ENCODE measurements at regions not wholly inside any gene's neighbourhood (a gene's known extent, or its start where the extent isn't known, plus 50 kb on each side); places are given as distances from the start of the nearest gene placed in this dataset.
"Not testable (repeated sequence)": the region's sequence is repeated elsewhere in the genome, so short reads cannot be mapped to it uniquely, and the experiment has no call there.

DNA sequence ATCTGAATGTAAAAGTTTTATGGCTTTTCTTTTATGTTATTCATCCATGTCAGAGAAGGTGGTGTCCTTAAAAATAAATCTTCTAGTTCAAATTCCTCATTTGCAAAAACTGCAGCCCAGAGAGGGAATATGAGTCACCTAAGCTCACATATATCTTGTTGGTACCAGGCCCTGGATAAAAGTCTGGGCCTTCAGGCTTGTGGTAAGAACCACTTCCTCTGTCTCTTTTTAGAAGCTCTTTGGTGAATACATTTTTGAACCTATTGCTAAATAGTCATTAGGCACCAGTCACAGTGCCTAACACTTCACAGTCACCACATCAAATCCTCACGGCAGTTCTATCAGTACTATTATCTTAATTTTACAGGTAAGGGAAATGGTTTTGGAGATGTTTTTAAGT lies 199.2 kb downstream of the KCNS3 start:
- no peak for DNase-seq (ENCODE audit: low read depth)

DNA sequence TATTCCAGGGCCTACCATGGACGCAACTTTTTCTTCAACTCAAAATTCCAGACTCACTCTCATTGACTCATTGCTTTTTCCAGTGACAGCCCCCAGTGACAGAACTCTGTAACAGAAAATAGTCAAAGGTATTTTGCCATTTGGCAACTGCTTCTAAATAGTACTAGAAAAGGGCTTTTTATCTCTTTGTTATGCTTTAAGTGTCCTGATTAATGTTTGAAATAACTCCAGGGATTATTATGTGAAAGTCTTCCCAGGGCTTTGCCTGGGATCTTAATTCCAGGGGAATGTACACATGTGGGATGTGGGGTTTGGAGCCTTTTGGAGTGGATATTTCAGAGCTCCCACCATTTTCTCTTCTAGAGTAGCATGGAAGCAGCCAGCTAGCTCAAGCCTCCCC lies 198.8 kb downstream of the KCNS3 start:
- DNase-seq (ENCODE audit: low read depth), result no peak

DNA sequence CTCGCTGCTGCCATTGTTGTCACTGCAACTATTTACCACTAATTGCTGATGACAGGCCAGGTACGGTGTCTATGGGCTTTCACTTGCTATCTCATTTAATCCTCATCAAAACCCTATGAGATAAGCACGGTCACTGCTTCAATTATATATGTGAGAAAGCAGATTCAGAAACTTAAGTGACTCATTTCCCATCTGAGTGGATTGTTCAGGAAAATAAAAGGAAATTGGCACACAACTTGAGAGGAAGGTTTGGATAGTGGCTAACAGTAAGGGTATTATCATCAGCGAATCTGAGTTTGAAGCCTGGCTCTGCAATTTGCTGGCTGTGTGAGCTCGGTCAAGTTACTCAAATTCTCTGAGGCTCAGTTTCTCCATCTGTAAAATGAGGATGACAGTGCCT lies 196.0 kb downstream of the KCNS3 start:
- no peak for DNase-seq (ENCODE audit: low read depth)

DNA sequence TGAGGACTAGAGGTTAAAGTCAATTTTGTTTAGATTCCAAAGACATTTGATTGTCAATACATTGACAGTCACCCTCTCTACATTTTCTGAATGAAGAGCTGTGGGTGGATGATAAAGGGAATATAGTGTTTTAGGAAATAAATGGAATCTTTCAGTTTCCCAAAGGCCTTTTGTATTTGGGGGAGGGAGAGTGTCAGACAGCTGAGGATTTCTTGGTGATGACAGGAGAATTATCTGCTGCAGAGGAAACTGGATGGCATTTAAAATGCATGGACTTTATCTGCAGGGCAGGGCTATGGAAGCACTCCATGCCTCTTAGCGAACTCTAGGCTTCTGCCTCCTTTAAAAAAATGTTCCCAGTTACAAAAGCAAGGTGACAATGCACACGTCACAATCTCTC lies 195.1 kb downstream of the KCNS3 start:
- no peak for DNase-seq (ENCODE audit: low read depth)

DNA sequence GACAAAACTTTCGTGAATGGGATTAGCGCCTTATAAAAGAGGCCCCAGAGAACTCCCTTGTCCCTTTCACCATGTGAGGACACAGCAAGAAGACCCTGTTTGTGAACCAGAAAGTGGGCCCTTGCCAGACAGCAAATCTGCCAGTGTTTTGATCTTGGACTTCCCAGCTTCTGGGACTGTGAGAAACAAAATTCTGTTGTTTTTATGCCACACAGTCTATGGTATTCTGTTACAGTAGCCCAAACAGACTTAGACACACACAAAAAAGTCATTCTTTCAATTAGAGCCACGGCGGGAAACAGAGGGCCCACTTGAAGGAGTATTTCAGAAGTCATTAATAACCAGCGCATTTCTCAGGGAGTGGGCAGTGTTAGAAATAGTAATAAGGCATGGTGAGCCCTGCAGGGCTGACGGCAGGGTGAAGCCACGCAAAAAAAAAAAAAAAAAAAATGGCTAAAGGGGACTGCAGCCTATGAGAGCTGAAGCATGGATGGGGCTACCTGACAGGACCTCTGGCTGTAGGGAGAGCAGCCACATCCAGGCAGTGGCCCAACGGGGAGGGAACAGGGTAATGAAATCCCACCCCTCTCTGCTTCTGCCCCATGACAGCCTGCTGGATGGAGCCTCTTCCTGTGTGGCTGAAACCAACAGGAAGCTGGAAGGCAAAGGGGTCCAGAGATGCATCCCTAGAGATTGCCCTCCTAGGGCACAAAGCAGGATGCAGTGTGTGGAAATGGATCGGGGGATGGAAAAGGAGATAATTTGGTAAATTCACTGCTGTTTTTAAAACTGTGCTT lies 189.3 kb downstream of the KCNS3 start:
- no peak for DNase-seq (ENCODE audit: low read depth)

DNA sequence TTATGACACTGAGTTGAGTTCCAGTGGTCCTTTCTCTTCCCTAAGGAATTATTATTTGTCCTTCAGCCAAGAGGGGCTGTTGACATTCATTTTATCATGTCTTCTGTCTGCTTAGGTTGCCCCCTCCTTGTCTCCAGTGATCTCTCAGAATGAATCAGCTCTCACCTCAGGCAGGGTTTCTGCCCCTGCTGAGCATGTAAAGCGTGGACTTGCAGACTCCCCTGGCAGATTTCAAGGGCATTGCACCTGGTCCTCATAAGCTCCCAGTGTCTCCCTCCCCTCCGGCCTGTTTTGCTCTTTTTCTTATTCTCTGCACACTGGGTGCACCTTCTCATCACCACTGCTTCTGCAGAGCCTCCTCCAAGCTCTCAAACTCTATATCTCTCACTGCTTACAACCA lies 188.4 kb downstream of the KCNS3 start:
- no peak for DNase-seq (ENCODE audit: low read depth)

DNA sequence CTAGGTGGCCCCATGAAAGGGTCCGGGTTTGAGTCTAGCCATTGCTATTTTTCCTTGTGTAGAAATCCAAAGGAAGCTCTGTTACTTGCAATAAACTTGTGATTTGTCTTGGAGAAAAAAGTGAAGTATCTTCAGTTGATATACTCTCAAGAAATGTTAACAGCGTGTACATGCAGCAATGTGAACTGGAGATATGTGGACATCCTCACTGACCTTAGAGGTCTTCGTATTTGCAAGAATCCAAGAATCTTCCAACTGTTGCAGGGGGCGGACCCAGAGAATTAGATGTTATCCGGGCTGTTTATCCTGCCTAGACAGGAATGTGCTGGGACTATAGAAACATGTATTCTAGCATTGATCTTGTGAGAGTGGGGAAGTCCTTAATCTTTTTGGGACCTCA lies 187.6 kb downstream of the KCNS3 start:
- no peak for DNase-seq (ENCODE audit: low read depth)

DNA sequence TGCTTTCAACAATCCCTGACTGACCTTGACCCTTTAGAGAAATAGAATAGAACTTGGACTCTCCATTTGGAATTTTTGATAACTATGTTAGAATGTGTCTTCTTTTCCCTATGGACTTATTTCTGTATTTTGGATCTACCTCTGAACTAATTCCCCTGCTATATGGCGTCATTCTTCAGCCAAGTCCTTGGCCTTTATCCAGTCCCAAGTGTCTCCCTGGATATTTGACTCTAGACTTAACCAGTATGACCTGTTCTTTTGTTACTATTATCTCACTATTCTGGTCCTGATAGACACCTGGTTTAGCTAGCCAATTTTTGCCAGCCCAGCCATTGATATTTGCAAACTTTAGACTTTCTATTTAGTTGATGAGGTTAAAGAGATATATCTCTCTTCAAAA lies 186.8 kb downstream of the KCNS3 start:
- no peak for DNase-seq (ENCODE audit: low read depth)

DNA sequence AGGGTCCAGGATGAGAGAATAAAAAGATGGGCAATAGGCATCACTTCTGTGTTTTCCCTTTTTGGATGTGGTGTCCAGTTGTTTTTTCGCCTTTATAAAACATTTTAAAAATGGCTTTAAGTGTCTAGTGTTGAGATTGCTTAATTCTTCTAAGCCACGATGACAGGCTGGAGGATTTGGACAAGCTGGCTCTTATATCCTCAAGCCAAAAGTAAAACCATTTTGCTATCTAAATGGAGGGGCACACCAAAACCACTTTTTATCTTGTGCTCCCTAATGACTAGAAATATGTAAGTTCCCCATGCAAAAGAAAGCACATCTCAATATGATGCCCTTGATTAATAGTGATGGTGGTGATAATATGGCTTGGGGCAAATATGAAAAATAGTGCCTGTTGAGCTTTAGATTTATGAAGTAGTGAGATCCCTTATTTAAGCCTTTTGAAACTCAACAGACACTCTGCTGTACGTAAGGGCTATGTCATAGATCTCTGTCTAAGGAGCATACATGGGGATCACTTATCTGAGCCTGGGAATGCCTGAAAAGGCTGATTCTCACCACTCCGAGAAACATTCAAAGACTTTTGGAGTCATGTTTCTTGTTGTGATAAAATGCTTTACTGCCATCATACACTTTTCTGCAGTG lies 185.5 kb downstream of the KCNS3 start:
- no peak for DNase-seq (ENCODE audit: low read depth)

DNA sequence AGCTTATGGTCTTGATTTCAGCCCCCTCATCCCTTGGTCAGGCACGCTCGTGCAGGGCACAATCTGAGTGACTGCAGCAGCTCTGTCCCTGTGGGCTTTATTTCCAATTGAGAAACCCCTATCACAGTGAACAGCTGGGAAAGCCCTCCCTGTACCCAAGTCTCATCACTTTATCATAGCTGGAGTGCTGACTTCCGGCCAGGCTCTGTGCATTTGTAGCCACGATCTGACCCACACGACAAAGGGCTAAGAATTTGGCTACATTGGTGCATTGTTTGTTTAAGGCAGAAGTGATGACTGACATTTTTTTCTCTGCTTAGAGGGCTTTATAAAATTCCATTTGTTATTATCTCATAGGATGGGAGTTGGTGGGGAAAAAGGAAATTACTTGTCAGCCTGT lies 184.4 kb downstream of the KCNS3 start:
- no peak for DNase-seq (ENCODE audit: low read depth)

DNA sequence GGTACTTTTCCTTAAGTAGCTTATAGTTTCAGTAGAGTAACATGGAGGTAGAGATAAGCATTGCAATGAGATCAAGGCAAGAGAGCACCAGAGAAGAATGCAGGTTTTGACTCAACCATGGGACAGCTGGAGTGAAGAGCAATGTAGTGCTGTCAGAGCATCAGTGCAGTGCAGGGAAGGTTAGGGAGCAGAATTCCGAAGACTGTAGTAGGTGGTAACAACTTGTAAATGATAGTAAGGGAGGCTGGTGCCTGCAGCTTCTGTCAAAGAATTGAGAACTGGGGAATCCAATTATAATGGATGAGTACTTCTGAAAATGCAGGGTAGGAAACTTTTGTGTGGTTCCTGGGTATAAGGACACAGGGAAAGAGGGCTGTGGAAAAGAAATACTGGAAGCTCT lies 183.2 kb downstream of the KCNS3 start:
- DNase-seq (ENCODE audit: low read depth), result no peak

DNA sequence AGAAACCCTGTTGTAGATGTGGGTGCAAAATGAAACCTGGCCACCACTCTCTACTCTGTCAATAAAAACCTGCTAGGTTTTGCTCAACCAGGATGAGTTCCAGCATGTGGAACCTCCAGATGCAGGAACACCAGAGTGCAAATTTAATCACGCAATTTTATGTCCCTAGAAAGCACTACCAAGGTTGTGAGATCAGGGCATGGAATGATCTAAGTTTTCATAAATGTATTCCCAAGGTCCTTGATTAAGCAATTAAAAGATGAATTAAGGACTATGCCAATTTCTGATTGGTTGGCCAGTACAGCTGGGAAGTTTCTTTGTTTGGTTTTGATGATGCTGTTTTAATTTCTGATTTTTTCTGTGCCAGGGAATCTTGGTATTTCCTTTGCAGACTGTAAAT lies 179.2 kb downstream of the KCNS3 start:
- DNase-seq (ENCODE audit: low read depth), result no peak

DNA sequence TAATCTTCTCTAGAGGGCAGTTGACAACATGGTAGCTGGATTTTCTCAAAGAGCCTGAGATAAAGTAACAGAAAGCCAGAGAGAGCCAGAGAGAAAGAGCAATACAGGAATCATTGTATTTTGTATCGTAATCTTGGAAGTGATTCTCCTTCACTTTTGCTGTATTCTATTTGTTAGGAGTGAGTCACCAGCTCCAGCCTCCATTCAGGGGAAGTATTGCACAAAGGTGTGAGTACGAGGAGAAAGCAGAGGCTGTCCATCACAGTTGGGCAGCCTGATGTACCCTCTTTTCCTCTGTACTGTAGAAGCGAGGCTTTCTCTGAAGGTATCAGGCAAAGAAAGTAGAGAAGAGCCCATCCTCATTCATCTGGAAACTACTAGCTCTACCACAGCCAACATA lies 176.8 kb downstream of the KCNS3 start:
- DNase-seq (ENCODE audit: low read depth), result no peak

DNA sequence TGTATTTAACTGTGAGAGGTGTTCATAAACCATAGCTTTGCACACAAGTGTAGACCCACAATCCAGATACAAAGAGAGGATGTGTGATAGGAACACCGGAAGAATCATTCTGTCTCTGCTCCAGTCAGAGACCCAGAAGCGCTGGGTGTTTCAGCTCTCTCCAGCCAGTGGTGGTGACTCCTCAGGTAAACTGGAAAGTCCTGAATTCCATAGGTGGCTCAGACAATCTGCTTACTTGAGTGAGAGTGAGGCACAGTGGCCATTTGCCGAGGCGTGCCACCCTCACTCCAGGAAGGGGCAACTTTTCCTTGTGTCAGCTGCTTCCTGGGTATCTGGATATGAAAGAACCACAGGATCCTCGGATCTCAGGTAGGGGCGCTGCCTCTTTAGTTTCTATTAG lies 171.5 kb downstream of the KCNS3 start:
- no peak for DNase-seq (ENCODE audit: low read depth)

DNA sequence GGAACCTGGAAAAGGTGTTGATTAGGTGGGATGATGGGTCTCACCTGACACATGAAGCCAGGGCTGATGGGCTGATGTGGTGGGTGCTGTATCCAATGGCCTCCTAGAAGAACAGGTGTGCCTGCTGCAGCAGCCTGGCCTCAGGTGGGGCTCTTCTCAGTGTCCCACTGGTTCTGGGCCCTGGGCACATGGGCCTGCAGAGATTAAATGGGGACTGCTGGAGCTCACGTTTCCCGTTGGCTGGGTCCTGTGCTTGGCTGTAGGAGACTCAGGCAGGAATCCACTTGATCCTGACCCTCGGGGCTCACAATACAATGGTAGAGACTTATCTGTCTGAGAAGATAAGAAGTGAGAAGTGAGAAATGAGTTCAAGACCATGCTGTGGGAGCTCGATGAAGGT lies 170.9 kb downstream of the KCNS3 start:
- DNase-seq (ENCODE audit: low read depth), result no peak

DNA sequence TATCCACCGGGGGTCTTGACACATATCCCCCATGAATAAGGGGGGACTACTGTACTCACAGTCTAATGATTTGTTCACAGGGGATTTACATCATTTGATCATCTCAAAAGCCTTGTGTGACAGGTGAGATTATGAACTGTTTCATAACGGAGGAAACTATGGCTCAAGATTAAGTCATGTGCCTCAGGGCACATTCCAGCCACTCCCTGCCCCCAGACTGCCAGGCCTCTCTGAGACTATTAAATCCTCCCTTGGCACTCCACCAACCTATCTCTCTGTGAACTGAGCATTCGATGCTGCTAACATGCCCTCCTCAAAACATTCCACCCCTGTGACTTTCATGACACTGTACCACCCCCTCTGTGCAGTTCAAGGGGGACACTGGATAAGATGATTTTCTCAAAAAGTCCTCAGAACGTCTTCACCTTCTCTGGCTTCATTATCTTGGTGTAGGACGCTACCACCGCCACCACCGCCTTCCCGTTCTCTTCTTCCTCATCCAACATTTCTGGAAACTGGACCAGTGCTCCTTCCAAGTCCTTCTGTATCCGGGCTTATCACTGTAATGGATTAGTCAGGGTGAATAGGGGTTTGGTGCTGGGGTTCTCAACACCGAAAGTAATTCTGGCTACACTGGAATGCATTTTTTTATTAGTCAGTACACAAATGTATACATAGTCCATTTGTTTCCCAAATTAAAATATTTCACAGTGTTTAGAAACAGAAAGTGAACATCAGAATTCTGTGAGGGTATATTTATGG lies 169.6 kb downstream of the KCNS3 start:
- no peak for DNase-seq (ENCODE audit: low read depth)

DNA sequence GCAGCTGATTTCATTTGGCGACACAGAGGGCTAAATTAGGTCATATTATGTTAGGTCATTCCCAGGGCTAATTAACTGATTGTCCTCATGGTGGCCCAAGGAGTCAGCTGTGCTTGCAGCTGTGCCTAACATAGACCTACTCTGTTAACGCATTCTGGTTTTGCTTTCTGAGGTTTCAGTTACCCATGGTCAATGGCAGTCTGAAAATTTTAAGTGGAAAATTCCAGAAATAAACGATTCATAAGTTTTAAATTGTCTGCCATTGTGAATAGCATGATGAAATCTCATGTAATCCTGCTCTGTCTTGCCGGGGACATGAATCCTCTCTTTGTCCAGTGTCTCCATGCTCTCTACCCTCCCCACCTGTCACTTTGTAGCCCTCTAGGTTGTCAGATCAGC lies 168.7 kb downstream of the KCNS3 start:
- DNase-seq (ENCODE audit: low read depth), result no peak

DNA sequence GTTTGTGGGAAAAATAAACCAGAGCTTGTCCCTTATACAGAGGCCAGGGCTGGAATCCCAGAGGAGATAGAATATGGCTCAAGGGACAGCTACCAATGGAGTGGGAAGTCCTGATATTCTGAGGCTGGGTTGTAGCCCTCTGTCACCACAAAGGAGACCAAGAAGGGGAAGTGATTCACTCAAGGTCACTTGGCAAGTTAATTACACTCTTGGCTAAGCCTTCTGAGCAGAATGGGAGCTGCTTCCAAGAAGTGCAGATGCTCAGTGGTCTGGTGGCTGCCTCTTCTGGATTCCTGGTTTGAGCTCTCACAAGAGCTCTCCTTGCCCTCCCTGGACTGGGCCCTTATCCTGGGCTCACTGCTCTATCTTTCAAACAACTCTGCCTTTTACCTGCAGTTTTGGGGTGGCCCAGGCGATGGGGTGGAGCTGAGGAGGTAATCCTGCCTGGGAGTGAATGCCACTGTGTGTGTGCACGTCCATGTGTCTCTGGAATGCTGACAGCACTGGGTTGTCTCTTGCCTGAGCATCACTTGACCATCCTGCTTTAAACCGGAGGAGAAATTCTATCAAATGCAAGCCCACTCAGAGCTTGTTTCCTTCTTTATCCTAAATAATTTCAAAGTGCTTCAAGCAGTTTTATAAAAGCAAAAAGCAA lies 168.2 kb downstream of the KCNS3 start:
- DNase-seq (ENCODE audit: low read depth), result no peak

DNA sequence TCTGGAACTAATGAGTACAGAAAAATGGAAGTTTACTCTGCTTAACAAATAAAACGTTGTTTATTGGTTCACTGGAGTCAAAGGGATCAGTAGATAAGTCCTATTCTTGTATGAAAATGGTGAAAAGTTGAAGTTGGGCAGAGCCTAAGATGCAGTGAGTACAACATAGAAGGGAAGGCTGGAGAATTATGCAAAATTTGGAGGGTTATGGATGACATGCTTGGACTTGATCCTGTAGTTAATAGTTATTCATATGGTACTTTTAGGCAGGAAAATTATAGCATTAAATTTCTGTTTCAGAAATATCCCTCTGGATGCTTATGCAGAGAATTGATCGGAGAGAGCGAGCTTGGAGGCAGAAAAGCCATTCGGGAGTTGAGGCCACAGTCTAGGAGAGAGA lies 167.6 kb downstream of the KCNS3 start:
- DNase-seq (ENCODE audit: low read depth), result no peak

DNA sequence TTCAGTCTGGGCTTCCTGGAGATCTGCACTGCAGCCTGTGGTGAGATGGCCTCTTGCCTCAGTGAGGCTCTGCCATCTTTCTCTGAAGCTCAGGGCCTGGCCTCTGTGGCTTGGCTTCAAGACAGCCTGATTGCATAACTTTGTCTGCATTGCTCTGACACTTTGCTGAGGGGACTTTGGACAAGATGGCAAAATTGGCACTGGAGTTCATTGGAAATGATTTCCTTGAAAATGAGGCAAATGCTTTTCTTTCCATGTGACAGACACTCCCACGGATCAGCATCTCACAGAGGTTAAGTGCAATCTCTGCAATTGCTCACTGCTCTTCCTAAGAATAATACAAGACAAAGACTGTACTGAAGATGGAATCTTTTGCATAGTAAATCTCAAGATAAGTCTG lies 166.8 kb downstream of the KCNS3 start:
- no peak for DNase-seq (ENCODE audit: low read depth)

DNA sequence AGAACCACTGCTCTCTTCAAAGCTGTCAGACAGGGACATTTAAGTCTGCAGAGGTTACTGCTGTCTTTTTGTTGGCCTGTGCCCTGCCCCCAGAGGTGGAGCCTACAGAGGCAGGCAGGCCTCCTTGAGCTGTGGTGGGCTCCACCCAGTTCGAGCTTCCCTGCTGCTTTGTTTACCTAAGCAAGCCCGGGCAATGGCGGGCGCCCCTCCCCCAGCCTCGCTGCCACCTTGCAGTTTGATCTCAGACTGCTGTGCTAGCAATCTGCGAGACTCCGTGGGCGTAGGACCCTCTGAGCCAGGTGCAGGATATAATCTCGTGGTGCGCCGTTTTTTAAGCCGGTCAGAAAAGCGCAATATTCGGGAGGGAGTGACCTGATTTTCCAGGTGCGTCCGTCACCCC lies 138.9 kb downstream of the KCNS3 start:
- not testable (repeated sequence) for DNase-seq (ENCODE audit: low read depth)

DNA sequence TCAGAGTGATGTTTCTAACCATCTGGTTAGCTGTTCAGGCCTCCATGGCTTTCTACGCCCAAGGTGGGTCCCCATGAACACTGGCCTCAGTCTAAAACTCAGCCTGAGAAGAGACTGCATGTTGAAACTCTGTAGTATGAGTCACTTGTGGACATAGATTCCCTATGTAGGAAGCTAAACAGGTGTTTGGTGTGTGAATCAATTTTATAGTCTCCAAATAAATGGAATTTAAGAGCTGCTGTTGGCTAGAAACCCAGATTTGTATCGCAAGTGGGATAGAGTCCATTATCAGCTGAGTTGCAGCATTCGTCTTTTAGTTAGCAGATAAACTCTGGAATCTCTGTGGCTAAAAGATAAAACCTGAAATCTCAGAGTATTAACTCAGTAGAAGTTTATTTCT lies 131.4 kb downstream of the KCNS3 start:
- DNase-seq (ENCODE audit: low read depth), result no peak

DNA sequence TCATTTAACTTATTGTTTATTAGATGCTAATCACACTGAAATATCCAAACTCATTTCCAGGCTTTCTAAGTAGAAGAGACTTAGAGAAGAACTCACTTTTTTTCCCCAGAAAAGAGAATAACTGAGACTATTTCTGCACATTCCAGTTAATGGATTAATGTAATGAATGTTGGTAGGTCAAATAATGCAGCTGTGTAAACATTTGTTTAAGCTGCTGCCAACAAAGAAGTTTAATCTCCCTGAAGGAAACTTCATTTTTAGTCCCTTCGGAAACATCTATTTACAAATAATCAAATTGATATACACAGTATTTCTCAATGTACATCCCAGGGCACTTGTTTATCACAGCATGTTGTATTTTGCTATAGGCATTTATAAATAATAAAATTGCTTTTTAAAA lies 126.9 kb downstream of the KCNS3 start:
- DNase-seq (ENCODE audit: low read depth), result no peak
